SK-N-SH (cell line): ENCODE measurements at regions not wholly inside any gene's neighbourhood (a gene's known extent, or its start where the extent isn't known, plus 50 kb on each side); places are given as distances from the start of the nearest gene placed in this dataset.

Experiments used
- EP300 ChIP-seq, 2 experiments: IDR thresholded peaks; 2 replicates each; pipeline versions ENCODE4 v1.4.0 to v1.6.1; 2012; ENCODE audit warnings: borderline replicate concordance in 1 of 2, low read depth in 1 of 2, low read length in 1 of 2
- EZH2phosphoT487 ChIP-seq: fragments of 200-600 bp; sonication (generic); IDR thresholded peaks from 2 replicates; pipeline ENCODE4 v1.6.1; 2017; ENCODE audit warnings: low read depth, mixed run types, mild to moderate bottlenecking, antibody characterized with exemption, moderate library complexity, borderline replicate concordance
- FOXJ3 ChIP-seq: sonication (generic); formaldehyde crosslinking; IDR thresholded peaks from 2 replicates; pipeline ENCODE4 v1.5.1; 2020; ENCODE audit warnings: mild to moderate bottlenecking, missing genetic modification reagents
- GABPA ChIP-seq: IDR thresholded peaks from 2 replicates; pipeline ENCODE4 v1.4.0; 2012; ENCODE audit warnings: low read depth, mild to moderate bottlenecking
- POLR2AphosphoS5 ChIP-seq: IDR thresholded peaks from 2 replicates; pipeline ENCODE4 v1.6.1; 2012; ENCODE audit warnings: low read depth, low read length
- SIN3A ChIP-seq: IDR thresholded peaks from 2 replicates; pipeline ENCODE4 v1.6.1; 2012; ENCODE audit warnings: low read depth, mild to moderate bottlenecking, low read length, moderate library complexity, borderline replicate concordance
- SMC3 ChIP-seq: IDR thresholded peaks from 2 replicates; pipeline ENCODE4 v1.6.1; 2012; ENCODE audit warnings: low read depth, low read length, improper control_type of control experiment
- TF ChIP-seq, protein P1 (sequence below): IDR thresholded peaks from 2 replicates; pipeline ENCODE4; 2012
- TF ChIP-seq, protein P2 (sequence below): IDR thresholded peaks from 2 replicates; pipeline ENCODE4 v1.6.1; 2012; ENCODE audit warnings: mild to moderate bottlenecking, low read depth, low read length, moderate library complexity
- TF ChIP-seq, protein P3 (sequence below): fragments of 200-600 bp; sonication (generic); IDR thresholded peaks from 2 replicates; pipeline ENCODE4 v1.6.1; 2017; ENCODE audit warnings: antibody characterized with exemption, mild to moderate bottlenecking, moderate library complexity

DNA sequence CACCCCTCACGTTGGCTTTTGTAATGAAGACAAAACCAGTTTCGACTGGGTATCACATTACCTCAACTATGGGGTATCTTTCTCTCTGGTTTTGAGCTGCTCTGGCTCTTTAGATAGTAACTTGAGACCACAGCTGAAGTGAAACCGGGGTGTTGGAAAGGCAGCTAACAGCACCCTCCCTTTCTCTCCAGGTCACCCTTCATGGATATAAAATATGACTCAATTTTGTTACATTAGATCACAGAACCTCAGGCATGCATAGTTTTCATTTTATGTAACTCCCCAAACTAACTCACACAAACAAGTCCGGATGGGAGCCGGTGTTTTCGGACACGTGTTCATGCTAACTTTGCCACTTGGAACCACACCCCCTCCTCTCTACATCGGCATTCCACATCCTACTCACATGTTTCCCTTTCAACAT lies 90.7 kb downstream of the NR2F2 start:
- TF ChIP-seq EP300 (IDR thresholded peaks at IDR 0.05; ENCODE audit: borderline replicate concordance in 1 of 2, low read depth in 1 of 2, low read length in 1 of 2) (no peak), POLR2AphosphoS5 (no peak), SIN3A (no peak), FOXJ3 (CRISPR knock-in tag) (no peak), GABPA (no peak), EZH2phosphoT487 (no peak), SMC3 (no peak)
- TF ChIP-seq, protein P1, sequence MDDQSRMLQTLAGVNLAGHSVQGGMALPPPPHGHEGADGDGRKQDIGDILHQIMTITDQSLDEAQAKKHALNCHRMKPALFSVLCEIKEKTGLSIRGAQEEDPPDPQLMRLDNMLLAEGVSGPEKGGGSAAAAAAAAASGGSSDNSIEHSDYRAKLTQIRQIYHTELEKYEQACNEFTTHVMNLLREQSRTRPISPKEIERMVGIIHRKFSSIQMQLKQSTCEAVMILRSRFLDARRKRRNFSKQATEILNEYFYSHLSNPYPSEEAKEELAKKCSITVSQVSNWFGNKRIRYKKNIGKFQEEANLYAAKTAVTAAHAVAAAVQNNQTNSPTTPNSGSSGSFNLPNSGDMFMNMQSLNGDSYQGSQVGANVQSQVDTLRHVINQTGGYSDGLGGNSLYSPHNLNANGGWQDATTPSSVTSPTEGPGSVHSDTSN: no peak
- TF ChIP-seq, protein P2, sequence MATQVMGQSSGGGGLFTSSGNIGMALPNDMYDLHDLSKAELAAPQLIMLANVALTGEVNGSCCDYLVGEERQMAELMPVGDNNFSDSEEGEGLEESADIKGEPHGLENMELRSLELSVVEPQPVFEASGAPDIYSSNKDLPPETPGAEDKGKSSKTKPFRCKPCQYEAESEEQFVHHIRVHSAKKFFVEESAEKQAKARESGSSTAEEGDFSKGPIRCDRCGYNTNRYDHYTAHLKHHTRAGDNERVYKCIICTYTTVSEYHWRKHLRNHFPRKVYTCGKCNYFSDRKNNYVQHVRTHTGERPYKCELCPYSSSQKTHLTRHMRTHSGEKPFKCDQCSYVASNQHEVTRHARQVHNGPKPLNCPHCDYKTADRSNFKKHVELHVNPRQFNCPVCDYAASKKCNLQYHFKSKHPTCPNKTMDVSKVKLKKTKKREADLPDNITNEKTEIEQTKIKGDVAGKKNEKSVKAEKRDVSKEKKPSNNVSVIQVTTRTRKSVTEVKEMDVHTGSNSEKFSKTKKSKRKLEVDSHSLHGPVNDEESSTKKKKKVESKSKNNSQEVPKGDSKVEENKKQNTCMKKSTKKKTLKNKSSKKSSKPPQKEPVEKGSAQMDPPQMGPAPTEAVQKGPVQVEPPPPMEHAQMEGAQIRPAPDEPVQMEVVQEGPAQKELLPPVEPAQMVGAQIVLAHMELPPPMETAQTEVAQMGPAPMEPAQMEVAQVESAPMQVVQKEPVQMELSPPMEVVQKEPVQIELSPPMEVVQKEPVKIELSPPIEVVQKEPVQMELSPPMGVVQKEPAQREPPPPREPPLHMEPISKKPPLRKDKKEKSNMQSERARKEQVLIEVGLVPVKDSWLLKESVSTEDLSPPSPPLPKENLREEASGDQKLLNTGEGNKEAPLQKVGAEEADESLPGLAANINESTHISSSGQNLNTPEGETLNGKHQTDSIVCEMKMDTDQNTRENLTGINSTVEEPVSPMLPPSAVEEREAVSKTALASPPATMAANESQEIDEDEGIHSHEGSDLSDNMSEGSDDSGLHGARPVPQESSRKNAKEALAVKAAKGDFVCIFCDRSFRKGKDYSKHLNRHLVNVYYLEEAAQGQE: no peak
- TF ChIP-seq, protein P3, sequence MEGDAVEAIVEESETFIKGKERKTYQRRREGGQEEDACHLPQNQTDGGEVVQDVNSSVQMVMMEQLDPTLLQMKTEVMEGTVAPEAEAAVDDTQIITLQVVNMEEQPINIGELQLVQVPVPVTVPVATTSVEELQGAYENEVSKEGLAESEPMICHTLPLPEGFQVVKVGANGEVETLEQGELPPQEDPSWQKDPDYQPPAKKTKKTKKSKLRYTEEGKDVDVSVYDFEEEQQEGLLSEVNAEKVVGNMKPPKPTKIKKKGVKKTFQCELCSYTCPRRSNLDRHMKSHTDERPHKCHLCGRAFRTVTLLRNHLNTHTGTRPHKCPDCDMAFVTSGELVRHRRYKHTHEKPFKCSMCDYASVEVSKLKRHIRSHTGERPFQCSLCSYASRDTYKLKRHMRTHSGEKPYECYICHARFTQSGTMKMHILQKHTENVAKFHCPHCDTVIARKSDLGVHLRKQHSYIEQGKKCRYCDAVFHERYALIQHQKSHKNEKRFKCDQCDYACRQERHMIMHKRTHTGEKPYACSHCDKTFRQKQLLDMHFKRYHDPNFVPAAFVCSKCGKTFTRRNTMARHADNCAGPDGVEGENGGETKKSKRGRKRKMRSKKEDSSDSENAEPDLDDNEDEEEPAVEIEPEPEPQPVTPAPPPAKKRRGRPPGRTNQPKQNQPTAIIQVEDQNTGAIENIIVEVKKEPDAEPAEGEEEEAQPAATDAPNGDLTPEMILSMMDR: no peak
